ENCODE measurements at regions not wholly inside any gene's neighbourhood (a gene's known extent, or its start where the extent isn't known, plus 50 kb on each side); places are given as distances from the start of the nearest gene placed in this dataset.

DNA sequence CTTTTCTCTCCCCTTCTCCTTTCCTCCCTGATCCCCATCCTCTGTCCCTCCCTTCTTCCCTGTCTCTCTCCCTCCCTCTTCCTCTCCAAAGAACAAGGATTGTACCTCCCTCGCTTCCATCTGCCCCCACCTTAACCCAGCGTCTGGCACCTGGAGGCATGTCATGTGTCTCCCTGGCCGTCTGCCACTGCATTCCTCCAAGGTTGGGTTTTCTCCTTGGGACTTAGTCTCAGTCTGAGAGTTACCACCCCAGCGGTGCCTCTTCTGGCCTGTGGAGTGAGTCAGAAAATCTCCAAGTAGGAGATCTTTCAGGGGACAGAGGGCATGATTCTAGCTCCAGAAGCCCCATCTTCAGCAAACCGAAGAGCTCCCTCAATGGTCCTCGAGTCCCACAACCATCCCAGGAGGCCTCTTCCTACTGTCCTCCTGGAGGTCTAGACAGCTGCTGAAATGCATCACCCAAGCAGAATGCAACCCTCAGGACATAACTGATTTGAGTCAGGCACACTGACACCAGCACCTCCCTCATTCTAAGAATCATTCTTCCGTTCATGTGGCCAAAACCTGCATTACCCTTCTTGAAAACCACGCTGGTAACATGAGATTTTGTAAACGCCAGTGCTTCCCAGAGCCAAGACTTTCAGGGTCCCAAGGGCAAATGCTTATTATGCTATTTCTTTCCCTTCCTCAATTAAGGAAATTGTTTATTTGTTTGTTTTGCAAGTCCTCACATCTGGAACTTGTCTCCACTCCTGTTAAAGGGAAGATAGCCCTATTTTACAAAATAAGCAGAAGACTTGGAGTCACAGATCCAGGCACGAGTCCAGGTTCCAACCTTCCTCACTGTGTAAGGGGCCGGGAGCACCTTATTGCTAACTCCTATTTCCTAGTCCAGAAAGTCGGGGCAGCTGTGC is 463.2 kb downstream of the BCL11B start:
- Histone ChIP-seq H3K27me3 (ENCODE audit: control insufficient read depth, insufficient read depth, low read length, poor library complexity, severe bottlenecking) (no peaks in the 10 kb centered on the region), H3K4me1 (ENCODE audit: control insufficient read depth, insufficient read depth, low read length) (no peaks in the 10 kb centered on the region), H3K36me3 (ENCODE audit: control insufficient read depth, insufficient read depth, low read length) (no peaks in the 10 kb centered on the region), H3K9me3 (ENCODE audit: control insufficient read depth, low read length) (no peaks in the 10 kb centered on the region), H3K27ac (ENCODE audit: low read depth, low read length) (no peak overlapping the region), H3K4me3 (ENCODE audit: low read length) (no peak overlapping the region), H3K9ac (ENCODE audit: extremely low read depth, low read length, poor library complexity, severe bottlenecking) (no peak overlapping the region)
- H3K4me1 Mint-ChIP-seq, result peaks cover 3% of the 10 kb centered on the region
- no peak overlapping the region for H3K27ac Mint-ChIP-seq
- no peak for DNase-seq
- H3K4me3 Mint-ChIP-seq, result no peak overlapping the region
- 87 to 97% methylated on average over 10 to 12 of the region's 12 CpGs for WGBS, 2 experiments (ENCODE audit: insufficient coverage in 1 of 2, insufficient read length in 1 of 2)
- no peaks in the 10 kb centered on the region for H3K36me3 Mint-ChIP-seq (ENCODE audit: low read depth)
- H3K9me3 Mint-ChIP-seq, result no peaks in the 10 kb centered on the region
- no peaks in the 10 kb centered on the region for H3K27me3 Mint-ChIP-seq (ENCODE audit: insufficient read depth)
- TF ChIP-seq, protein P1, sequence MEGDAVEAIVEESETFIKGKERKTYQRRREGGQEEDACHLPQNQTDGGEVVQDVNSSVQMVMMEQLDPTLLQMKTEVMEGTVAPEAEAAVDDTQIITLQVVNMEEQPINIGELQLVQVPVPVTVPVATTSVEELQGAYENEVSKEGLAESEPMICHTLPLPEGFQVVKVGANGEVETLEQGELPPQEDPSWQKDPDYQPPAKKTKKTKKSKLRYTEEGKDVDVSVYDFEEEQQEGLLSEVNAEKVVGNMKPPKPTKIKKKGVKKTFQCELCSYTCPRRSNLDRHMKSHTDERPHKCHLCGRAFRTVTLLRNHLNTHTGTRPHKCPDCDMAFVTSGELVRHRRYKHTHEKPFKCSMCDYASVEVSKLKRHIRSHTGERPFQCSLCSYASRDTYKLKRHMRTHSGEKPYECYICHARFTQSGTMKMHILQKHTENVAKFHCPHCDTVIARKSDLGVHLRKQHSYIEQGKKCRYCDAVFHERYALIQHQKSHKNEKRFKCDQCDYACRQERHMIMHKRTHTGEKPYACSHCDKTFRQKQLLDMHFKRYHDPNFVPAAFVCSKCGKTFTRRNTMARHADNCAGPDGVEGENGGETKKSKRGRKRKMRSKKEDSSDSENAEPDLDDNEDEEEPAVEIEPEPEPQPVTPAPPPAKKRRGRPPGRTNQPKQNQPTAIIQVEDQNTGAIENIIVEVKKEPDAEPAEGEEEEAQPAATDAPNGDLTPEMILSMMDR (conservative IDR thresholded peaks at IDR 0.05), result no peak

DNA sequence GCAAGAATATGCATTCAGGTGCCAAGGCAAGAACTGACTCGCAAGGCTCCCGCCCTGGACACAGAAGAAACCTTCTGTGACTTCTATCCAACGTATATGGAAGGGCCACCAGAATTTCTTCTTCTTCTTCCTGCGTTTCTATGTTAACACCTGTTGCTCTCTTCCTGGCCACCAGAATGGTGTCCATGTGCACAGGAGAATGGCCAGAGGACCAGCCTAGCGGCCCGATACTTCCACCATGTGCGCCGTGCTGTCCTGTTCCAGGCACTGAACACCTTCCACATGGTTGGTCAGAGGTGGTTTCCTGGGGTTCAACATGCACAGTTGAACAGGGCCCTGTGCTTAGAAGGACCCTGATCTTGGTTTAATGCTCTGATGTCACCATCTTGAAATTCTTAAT is 455.8 kb downstream of the BCL11B start:
- Histone ChIP-seq H3K27ac (ENCODE audit: low read depth, low read length) (no peak overlapping the region), H3K36me3 (ENCODE audit: control insufficient read depth, insufficient read depth, low read length) (no peaks in the 10 kb centered on the region), H3K27me3 (ENCODE audit: control insufficient read depth, insufficient read depth, low read length, poor library complexity, severe bottlenecking) (no peaks in the 10 kb centered on the region), H3K4me1 (ENCODE audit: control insufficient read depth, insufficient read depth, low read length) (peaks cover 3% of the 10 kb centered on the region), H3K4me3 (ENCODE audit: low read length) (no peak overlapping the region), H3K9me3 (ENCODE audit: control insufficient read depth, low read length) (no peaks in the 10 kb centered on the region), H3K9ac (ENCODE audit: extremely low read depth, low read length, poor library complexity, severe bottlenecking) (no peak overlapping the region)
- no peak overlapping the region for H3K27ac Mint-ChIP-seq
- H3K4me1 Mint-ChIP-seq, result peaks cover 30% of the 10 kb centered on the region
- H3K36me3 Mint-ChIP-seq (ENCODE audit: low read depth), result no peaks in the 10 kb centered on the region
- 90 to 94% methylated on average over 7 to 8 of the region's 8 CpGs for WGBS, 2 experiments (ENCODE audit: insufficient coverage in 1 of 2, insufficient read length in 1 of 2)
- H3K27me3 Mint-ChIP-seq (ENCODE audit: insufficient read depth), result no peaks in the 10 kb centered on the region
- TF ChIP-seq, protein P1 (conservative IDR thresholded peaks at IDR 0.05), result no peak
- H3K9me3 Mint-ChIP-seq, result no peaks in the 10 kb centered on the region
- H3K4me3 Mint-ChIP-seq, result no peak overlapping the region
- no peak for DNase-seq

DNA sequence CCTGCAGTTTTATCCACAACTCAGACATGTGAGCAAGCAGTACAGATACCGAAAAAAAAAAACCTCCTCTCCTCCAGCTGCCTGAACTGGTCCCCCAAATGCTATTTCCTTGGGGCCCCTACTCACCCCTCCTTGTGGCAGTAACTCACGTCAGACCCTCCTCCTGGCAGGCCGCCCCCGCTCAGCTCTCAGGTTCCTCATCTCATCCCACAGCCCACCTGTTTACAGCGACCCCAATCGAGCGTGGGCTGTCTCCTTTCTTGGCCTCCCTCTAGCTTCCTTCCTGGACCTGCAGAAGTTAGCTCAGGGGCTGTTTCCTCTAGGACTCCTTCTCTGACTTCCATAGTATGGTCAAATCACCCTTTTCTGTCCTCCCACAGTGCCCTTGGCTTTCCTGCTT is 455.3 kb downstream of the BCL11B start:
- no peaks in the 10 kb centered on the region for H3K36me3 Mint-ChIP-seq (ENCODE audit: low read depth)

More for the DNA sequence above, 455.3 kb downstream of the BCL11B start:
- H3K27me3 Mint-ChIP-seq (ENCODE audit: insufficient read depth), result no peaks in the 10 kb centered on the region
- Histone ChIP-seq H3K4me3 (ENCODE audit: low read length) (no peak overlapping the region), H3K9me3 (ENCODE audit: control insufficient read depth, low read length) (no peaks in the 10 kb centered on the region), H3K36me3 (ENCODE audit: control insufficient read depth, insufficient read depth, low read length) (no peaks in the 10 kb centered on the region), H3K27me3 (ENCODE audit: control insufficient read depth, insufficient read depth, low read length, poor library complexity, severe bottlenecking) (no peaks in the 10 kb centered on the region), H3K9ac (ENCODE audit: extremely low read depth, low read length, poor library complexity, severe bottlenecking) (no peak overlapping the region), H3K27ac (ENCODE audit: low read depth, low read length) (no peak overlapping the region), H3K4me1 (ENCODE audit: control insufficient read depth, insufficient read depth, low read length) (peaks cover 3% of the 10 kb centered on the region)
- no peak for DNase-seq
- TF ChIP-seq, protein P1 (conservative IDR thresholded peaks at IDR 0.05), result no peak
- 88 to 95% methylated on average over 6 to 7 of the region's 7 CpGs for WGBS, 2 experiments (ENCODE audit: insufficient coverage in 1 of 2, insufficient read length in 1 of 2)
- H3K9me3 Mint-ChIP-seq, result no peaks in the 10 kb centered on the region
- H3K27ac Mint-ChIP-seq, result peak overlapping the region; percentile 13
- H3K4me3 Mint-ChIP-seq, result no peak overlapping the region
- H3K4me1 Mint-ChIP-seq, result peaks cover 31% of the 10 kb centered on the region

Data from endodermal cell (in vitro differentiated cells).